ENCODE measurements at regions not wholly inside any gene's neighbourhood (a gene's known extent, or its start where the extent isn't known, plus 50 kb on each side); places are given as distances from the start of the nearest gene placed in this dataset.

DNA sequence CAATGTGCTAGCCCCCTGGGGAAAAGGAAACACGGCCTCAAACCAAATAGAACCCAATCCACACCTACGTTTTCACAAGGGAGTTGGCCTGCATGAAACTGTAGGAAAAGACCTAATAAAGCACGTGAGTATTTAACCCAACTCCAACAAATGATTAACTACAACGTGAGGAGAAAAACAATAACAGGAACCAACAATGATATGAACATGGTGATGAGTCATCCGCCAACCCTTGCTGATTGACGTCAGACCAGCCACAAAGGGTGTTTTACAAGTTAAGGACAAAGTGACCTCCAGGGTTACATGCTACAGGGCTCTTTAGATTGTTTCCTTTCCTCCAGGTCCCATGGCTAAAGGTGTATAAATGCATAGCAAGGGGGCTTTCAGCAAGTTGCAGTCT lies 460.5 kb downstream of the COG6 start:
- peaks cover 5% of the 10 kb centered on the region for H3K36me3 Mint-ChIP-seq (ENCODE audit: low read depth)
- H3K4me1 Mint-ChIP-seq, result peaks cover 22% of the 10 kb centered on the region
- intact Hi-C loops (cut with micrococcal nuclease), result loop anchor here (1.0 kb wide), 1 partner anchor 13 kb away; no protein-coding TSS in a partner anchor
- peak overlapping the region; percentile 48 for H3K4me3 Mint-ChIP-seq
- H3K27me3 Mint-ChIP-seq, result no peaks in the 10 kb centered on the region
- H3K27ac Mint-ChIP-seq, result peak overlapping the region; percentile 89
- peak; percentile 86 for DNase-seq
- H3K9me3 Mint-ChIP-seq, result peaks cover 16% of the 10 kb centered on the region

DNA sequence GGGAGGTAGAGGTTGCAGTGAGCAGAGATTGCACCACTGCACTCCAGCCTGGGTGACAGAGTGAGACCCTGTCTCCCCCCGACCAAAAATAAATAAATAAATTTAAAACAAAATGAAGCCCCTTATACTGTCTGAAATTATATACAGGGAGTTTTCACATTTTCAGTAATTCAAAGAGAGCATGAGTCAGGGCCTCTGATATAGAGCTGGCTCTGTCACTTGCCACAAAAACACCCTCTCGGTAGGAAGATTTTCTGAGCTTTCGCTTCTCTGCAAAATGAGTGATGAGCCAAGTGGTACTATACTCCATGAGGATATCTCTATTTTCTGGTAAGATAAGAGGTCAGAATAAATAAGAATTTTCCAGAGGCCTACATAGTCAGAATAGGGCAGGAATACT lies 462.9 kb downstream of the COG6 start:
- Mint-ChIP-seq H3K36me3 (ENCODE audit: low read depth) (peaks cover 5% of the 10 kb centered on the region), H3K4me3 (no peak overlapping the region), H3K27me3 (no peaks in the 10 kb centered on the region), H3K27ac (no peak overlapping the region), H3K4me1 (peaks cover 22% of the 10 kb centered on the region), H3K9me3 (peaks cover 12% of the 10 kb centered on the region)
- DNase-seq, result no peak
- intact Hi-C loops (cut with micrococcal nuclease), result no loop called here

DNA sequence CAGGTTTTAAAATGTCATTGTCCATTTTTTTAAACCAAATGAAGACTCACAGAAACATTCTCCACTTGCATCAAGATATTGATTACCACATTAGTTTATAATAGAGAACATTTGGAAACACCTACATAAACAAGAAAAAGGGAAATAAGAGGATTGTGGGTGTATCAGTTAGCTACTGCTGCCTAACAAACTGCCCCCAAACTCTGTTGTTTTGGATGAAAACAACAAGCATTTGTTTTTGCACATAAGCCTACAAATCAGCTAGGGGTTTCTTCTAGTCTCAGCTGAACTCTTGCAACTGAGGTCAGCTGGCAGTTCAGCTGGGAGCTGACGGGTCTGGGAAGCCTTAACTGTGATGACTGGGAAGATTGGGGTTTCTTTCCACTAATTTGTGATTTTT lies 464.4 kb downstream of the COG6 start:
- H3K27me3 Mint-ChIP-seq, result no peaks in the 10 kb centered on the region
- DNase-seq, result no peak
- peaks cover 22% of the 10 kb centered on the region for H3K4me1 Mint-ChIP-seq
- peaks cover 14% of the 10 kb centered on the region for H3K9me3 Mint-ChIP-seq
- H3K36me3 Mint-ChIP-seq (ENCODE audit: low read depth), result peaks cover 5% of the 10 kb centered on the region
- H3K4me3 Mint-ChIP-seq, result no peak overlapping the region
- intact Hi-C loops (cut with micrococcal nuclease), result no loop called here
- no peak overlapping the region for H3K27ac Mint-ChIP-seq

DNA sequence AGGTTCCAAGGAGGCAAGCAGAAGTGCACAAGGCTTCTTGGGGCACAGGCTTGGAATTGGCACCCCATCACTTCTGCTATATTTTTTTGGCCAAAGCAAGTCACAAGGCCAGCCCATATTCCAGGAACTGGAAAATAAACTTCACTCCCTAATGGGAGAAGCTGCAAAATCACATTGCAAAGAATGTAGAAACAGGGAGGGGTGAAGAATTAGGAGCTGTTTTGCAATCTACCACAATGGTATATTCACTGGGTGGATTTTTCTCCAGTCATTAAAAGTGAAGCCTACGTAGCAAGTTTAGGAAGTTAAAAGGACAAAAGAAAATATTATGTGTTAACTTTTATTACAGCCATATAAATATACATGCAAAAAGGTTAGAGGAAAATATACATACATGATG lies 464.8 kb downstream of the COG6 start:
- Mint-ChIP-seq H3K4me1 (peaks cover 22% of the 10 kb centered on the region), H3K9me3 (peaks cover 14% of the 10 kb centered on the region), H3K27ac (no peak overlapping the region), H3K36me3 (ENCODE audit: low read depth) (peaks cover 5% of the 10 kb centered on the region), H3K27me3 (no peaks in the 10 kb centered on the region), H3K4me3 (no peak overlapping the region)
- intact Hi-C loops (cut with micrococcal nuclease), result no loop called here
- no peak for DNase-seq

DNA sequence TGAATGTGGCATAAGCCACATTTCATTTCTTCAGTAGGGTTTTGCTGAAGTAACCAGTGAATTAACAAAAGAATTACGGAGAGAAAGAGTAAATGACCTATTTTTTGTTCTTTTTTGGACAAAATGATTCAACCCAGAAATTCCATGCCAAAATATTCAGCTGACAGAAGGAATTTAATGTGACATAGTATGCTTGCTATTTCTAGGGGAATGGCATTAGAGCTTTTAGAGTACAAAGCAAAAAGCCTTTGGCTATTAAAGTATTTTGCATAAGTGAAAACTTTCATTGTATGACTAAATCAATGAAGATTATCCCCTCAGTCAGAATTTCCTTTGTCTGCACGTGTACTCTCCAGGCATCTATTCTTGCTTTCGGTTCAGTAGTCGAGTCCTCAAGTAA lies 465.3 kb downstream of the COG6 start:
- no peak for DNase-seq
- Mint-ChIP-seq H3K27me3 (no peaks in the 10 kb centered on the region), H3K4me1 (peaks cover 20% of the 10 kb centered on the region), H3K9me3 (peaks cover 14% of the 10 kb centered on the region), H3K4me3 (no peak overlapping the region), H3K27ac (no peak overlapping the region), H3K36me3 (ENCODE audit: low read depth) (peaks cover 3% of the 10 kb centered on the region)
- intact Hi-C loops (cut with micrococcal nuclease), result no loop called here

DNA sequence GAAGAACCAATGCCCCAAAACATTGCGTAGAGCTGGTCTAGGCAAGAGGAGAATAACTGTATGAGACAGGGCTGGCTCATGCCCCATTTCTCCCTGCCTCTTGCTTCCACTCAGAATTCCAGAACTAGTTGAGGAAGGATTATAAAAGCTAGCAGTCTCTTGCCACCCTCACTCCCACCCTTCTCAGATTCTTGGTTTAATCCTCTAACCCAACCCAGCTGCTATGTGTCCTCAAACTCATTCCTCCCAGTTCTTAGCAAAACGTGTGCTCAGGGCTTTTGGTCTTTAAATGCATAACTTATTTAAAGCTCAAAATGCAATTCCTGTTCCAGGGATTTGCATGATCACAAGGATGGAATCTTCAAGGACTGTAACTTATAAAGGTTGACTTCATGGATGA lies 466.3 kb downstream of the COG6 start:
- H3K36me3 Mint-ChIP-seq (ENCODE audit: low read depth), result peaks cover 2% of the 10 kb centered on the region
- no peak overlapping the region for H3K27ac Mint-ChIP-seq
- H3K4me3 Mint-ChIP-seq, result no peak overlapping the region
- peaks cover 17% of the 10 kb centered on the region for H3K4me1 Mint-ChIP-seq
- H3K9me3 Mint-ChIP-seq, result peaks cover 14% of the 10 kb centered on the region
- no peak for DNase-seq
- H3K27me3 Mint-ChIP-seq, result no peaks in the 10 kb centered on the region
- intact Hi-C loops (cut with micrococcal nuclease), result no loop called here

DNA sequence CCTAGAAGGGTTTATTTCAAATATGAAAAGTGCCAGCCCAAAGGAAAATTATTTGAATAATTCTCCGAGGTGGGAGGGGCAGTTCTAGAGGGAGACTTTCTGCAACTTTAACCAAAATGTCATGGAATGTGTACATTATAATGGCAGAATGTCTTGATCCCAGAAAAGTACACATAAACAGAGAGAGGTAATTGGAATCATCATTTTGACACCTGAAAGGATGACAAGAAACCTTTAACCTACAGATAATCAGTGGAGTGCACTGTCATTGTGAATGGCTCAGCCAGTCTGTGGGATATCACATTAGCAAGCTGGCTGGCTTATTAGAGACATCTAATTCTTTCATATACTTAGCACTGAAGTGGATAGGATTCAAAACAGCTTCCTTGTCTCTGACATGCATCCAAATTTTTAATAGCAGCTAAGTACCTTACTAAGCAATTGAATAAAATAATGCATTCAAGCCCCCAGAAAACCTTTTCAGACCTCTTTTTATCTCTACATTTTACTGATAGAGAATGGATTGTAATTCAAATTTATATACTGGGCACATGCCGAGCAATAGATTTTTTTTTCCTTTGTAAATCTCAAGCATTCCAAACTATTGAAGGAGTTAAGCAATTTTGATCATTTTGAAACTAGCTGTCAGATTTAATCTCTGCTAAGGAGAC lies 468.6 kb downstream of the COG6 start:
- DNase-seq, result no peak
- intact Hi-C loops (cut with micrococcal nuclease), result no loop called here
- peaks cover 15% of the 10 kb centered on the region for H3K9me3 Mint-ChIP-seq
- H3K4me1 Mint-ChIP-seq, result peaks cover 33% of the 10 kb centered on the region
- H3K4me3 Mint-ChIP-seq, result no peak overlapping the region
- peaks cover 3% of the 10 kb centered on the region for H3K36me3 Mint-ChIP-seq (ENCODE audit: low read depth)
- no peak overlapping the region for H3K27ac Mint-ChIP-seq
- no peaks in the 10 kb centered on the region for H3K27me3 Mint-ChIP-seq

DNA sequence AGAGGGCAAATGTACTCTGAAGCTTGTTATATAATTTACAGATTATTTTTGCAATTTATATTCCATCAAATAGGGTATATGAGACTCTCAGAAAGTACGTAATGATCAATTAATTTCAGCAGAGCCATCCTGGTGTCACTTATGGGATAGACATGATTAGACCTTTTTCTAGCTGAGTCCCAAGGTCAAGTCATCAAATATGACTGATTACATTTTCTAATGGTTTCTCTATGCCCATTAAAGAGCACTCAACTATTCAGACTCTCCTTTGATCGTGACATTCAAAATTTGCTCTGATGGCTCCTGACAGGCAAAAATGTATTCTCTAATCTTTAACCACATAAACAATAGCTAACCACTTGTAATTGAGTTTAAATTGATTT lies 469.2 kb downstream of the COG6 start:
- DNase-seq, result no peak
- no peak overlapping the region for H3K4me3 Mint-ChIP-seq
- H3K27me3 Mint-ChIP-seq, result no peaks in the 10 kb centered on the region
- H3K9me3 Mint-ChIP-seq, result peaks cover 13% of the 10 kb centered on the region
- H3K36me3 Mint-ChIP-seq (ENCODE audit: low read depth), result peaks cover 7% of the 10 kb centered on the region
- H3K27ac Mint-ChIP-seq, result no peak overlapping the region
- peaks cover 35% of the 10 kb centered on the region for H3K4me1 Mint-ChIP-seq
- intact Hi-C loops (cut with micrococcal nuclease), result no loop called here

DNA sequence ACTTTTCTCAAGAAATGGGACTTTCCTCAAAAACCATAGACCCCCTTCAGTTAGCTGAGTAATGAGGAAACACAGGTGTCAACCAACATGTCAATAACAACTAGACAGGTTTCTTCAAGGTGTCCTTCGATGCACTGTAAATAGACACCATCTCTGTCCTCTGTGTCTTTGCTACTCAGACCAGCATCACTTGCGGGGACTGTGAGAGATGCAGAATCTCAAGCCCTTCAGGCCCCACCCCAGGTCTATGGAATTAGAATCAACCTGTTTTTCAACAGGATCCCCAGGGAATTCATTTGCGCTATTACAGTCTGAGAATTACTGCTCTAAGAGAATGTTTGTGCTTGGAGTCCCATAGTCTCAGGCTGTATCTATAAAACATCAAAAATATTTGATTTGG lies 469.9 kb downstream of the COG6 start:
- Mint-ChIP-seq H3K4me3 (no peak overlapping the region), H3K36me3 (ENCODE audit: low read depth) (peaks cover 12% of the 10 kb centered on the region), H3K27me3 (no peaks in the 10 kb centered on the region), H3K27ac (no peak overlapping the region), H3K4me1 (peaks cover 41% of the 10 kb centered on the region), H3K9me3 (peaks cover 7% of the 10 kb centered on the region)
- intact Hi-C loops (cut with micrococcal nuclease), result no loop called here
- DNase-seq, result no peak

DNA sequence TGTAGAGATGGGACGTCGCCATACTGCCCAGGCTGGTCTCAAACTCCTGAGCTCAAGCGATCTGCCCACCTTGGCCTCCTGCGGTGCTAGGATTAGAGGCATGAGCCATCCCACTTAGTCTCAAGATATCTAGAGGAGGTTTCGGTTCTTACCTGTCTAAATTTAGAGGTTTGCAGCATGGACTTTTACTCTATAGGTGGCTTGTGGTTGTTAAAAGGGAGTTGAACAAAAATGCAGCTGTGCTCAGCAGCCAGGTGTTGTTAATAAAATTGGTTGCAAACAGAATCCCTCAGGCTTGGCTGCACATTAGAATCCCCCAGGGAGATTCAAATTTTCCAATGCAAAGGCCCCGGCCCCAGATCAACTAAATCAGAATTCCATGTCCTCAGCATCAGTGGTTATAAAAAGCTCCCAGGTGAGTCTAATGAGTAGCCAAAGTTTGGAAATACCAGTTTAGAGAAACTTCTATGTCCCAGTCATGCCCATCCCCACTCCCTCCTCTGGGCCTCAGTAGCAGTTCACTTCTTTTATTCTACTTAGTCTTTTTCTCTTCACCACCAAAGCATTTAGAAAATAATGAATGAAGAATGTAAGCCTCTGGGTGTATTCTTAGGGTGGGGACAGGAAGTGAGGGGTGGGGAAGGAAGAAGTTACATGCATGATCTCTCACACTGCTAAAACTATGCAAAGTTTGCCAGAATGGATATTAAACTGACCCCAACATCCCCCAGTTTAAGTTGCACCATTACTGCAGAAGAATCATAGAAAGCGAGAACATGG lies 471.0 kb downstream of the COG6 start:
- Mint-ChIP-seq H3K36me3 (ENCODE audit: low read depth) (peaks cover 21% of the 10 kb centered on the region), H3K4me1 (peaks cover 43% of the 10 kb centered on the region), H3K4me3 (no peak overlapping the region), H3K27me3 (no peaks in the 10 kb centered on the region), H3K9me3 (peaks cover 7% of the 10 kb centered on the region), H3K27ac (no peak overlapping the region)
- no peak for DNase-seq
- intact Hi-C loops (cut with micrococcal nuclease), result no loop called here

DNA sequence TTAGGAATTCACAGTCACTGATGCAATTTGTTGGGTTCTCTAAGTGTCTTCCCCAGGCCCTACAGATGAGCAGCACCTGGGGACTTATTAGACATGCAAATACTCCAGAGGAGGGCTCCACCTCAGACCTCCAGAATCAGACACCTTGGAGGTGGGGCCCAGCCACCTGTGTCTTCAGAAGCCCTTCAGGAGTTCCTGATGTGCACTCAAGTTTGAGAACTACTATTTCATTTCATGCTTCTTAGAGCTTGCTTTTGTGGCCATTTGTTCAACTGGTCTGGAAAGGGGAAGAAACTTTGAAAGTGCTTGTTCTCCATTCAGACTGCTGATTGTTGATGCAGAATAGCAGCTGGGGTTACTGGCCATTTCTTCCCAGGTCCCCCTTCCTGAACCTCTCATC lies 472.0 kb downstream of the COG6 start:
- no peak for DNase-seq
- intact Hi-C loops (cut with micrococcal nuclease), result no loop called here
- Mint-ChIP-seq H3K4me1 (peaks cover 50% of the 10 kb centered on the region), H3K9me3 (peaks cover 15% of the 10 kb centered on the region), H3K4me3 (no peak overlapping the region), H3K36me3 (ENCODE audit: low read depth) (peaks cover 24% of the 10 kb centered on the region), H3K27ac (no peak overlapping the region), H3K27me3 (no peaks in the 10 kb centered on the region)

DNA sequence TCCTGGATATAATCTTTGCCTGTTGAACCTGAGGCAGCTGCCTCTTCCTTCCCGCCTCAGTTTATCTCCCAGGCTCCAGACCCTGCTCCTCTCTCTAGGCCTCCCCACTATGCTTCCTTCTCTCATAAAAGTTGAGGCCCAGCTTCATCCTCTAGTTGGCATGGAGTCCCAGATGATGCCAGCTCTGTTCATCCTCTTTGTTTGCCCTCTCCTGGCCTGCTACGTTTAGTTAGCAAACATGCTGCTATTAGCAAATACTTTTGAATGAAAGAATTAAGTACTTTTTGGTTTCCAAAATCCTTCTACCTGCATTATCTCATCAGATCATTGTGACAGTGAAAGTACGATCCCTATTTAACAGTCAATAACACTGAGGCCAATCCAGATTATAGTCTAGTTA lies 472.5 kb downstream of the COG6 start:
- no peak for DNase-seq
- Mint-ChIP-seq H3K4me3 (no peak overlapping the region), H3K9me3 (peaks cover 15% of the 10 kb centered on the region), H3K4me1 (peaks cover 55% of the 10 kb centered on the region), H3K36me3 (ENCODE audit: low read depth) (peaks cover 24% of the 10 kb centered on the region), H3K27ac (no peak overlapping the region), H3K27me3 (no peaks in the 10 kb centered on the region)
- intact Hi-C loops (cut with micrococcal nuclease), result no loop called here

DNA sequence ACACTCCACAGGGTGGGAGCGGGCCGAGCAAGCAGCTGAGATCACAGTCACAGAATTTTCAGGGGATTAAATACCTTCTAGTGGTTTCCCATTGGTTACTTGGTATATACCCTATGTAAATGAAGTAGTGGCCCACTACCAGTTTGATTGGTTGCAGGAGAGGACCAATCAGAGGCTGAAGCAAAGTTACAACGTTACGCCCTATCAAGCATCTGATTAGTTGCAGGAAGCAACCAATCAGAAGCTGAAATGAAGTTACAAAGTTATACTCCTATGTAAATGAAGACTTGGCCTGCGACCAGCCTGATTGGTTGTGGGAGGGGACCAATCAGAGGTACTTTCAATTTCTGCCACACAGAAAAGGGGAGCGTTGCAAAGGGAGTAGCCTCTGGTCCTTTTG lies 474.0 kb downstream of the COG6 start:
- DNase-seq, result no peak
- intact Hi-C loops (cut with micrococcal nuclease), result no loop called here
- H3K36me3 Mint-ChIP-seq (ENCODE audit: low read depth), result peaks cover 24% of the 10 kb centered on the region
- peaks cover 55% of the 10 kb centered on the region for H3K4me1 Mint-ChIP-seq
- H3K27me3 Mint-ChIP-seq, result no peaks in the 10 kb centered on the region
- no peak overlapping the region for H3K4me3 Mint-ChIP-seq
- H3K9me3 Mint-ChIP-seq, result peaks cover 11% of the 10 kb centered on the region
- H3K27ac Mint-ChIP-seq, result no peak overlapping the region

DNA sequence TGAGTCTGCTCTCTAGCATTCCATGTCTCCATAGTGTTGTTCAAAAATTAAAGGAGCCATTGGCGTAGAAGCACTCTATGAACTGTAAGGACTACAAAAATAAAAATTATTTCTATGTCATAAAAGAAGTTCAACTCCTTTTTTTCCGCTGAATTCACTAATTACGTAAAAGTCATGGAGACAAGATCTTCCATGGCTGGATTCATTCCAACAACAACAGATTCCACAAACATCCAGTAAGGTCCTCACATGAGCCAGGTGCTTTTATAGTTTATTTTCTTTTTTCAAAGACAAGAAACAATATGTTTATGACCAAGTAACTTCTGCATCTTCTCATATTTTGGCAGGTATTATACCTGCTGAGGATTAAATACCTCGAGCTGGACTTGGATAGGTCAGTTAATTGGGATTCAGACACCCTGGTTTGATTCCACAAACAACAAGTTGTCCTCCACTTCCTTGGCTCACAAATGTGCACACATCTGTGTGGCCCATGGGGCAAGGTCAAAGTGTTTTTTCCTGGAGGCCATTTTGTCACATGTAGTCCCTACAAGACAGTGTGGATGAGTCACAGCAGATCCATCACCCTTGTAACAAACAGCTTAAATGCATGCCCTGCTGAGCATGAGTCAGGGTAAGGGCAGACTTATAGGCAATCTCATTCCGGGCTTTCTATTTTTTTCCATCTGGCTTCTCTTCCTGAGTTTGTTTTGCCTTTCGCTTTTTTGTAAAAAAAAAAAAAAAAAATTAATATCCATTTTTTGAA lies 475.6 kb downstream of the COG6 start:
- intact Hi-C loops (cut with micrococcal nuclease), result no loop called here
- Mint-ChIP-seq H3K4me1 (peaks cover 50% of the 10 kb centered on the region), H3K27ac (no peak overlapping the region)

More for the DNA sequence above, 475.6 kb downstream of the COG6 start:
- no peak for DNase-seq
- H3K9me3 Mint-ChIP-seq, result peaks cover 13% of the 10 kb centered on the region
- peaks cover 24% of the 10 kb centered on the region for H3K36me3 Mint-ChIP-seq (ENCODE audit: low read depth)
- H3K4me3 Mint-ChIP-seq, result no peak overlapping the region
- H3K27me3 Mint-ChIP-seq, result no peaks in the 10 kb centered on the region

Measured in activated CD4-positive, alpha-beta T cell treated with anti-CD3 and anti-CD28 coated beads, Interleukin-2, amount 10 ng/mL, durations not matched to agents 24 days and 14 days (primary cell).